ENCODE measurements at regions not wholly inside any gene's neighbourhood (a gene's known extent, or its start where the extent isn't known, plus 50 kb on each side); places are given as distances from the start of the nearest gene placed in this dataset.
"Not testable (repeated sequence)": the region's sequence is repeated elsewhere in the genome, so short reads cannot be mapped to it uniquely, and the experiment has no call there.

DNA sequence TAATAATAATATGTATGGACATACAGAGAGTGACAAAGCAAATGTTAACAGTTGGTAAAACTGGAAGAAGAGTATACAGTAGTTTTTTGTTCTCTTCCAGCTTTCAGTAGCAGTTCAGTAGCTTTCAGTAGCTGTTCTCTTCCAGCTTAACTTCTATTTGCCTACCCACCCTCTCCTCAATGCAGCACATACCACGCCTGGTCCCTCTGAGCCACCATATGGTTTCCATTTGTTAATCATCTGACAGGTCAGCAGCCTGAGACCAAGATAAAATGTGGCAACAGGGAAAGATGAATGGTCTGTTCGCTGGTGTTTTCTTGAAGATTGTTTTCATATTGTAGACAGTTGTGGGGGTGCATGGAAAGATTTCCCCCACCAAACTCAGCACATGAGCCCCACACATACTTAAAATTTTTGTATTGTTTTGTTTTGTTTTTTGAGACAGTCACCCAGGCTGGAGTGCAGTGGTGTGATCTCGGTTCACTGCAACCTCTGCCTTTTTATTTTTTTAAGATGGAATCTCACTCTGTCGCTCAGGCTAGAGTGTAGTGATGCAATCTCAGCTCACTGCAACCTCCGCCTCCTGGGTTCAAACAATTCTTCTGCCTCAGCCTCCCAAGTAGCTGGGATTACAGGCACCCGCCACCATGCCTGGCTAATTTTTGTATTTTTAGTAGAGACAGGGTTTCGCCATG is 56.8 kb downstream of the ATP6V0E2 start:
- not testable (repeated sequence) for DNase-seq

DNA sequence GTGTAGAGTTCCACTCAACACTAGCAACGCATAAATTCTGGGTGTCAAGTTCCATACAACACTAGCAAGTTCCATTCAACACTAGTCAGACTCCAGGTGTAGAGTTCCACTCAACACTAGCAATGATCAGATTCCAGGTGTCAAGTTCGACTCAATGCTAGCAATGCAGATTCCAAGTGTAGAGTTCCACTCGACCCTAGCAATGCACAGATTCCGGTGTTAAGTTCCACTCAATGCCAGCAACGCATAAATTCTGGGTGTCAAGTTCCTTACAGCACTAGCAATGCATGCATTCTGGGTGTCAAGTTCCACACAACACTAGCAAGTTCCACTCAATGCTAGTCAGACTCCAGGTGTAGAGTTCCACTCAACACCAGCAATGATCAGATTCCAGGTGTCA is 60.0 kb downstream of the ATP6V0E2 start:
- not testable (repeated sequence) for DNase-seq

DNA sequence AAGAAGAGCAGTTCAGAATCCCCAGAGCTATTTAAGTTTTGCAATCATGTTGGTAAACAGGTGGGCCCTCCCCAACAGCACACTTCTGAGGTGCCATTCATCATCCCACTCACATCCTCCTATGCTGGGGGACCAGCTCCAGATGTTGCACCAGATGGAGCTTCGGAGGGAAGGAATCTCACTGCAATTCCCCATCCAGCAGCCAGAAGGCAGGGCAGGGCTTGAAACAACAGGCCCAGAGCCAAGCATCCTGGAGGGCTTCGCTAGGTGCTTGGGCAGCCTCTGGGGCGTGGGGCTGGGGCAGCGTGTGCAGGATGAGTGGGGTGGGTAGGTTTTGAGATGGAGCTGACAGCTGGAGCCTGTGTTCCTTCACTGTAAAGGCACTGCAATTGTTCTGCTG is 73.6 kb downstream of the ATP6V0E2 start:
- not testable (repeated sequence) for DNase-seq

DNA sequence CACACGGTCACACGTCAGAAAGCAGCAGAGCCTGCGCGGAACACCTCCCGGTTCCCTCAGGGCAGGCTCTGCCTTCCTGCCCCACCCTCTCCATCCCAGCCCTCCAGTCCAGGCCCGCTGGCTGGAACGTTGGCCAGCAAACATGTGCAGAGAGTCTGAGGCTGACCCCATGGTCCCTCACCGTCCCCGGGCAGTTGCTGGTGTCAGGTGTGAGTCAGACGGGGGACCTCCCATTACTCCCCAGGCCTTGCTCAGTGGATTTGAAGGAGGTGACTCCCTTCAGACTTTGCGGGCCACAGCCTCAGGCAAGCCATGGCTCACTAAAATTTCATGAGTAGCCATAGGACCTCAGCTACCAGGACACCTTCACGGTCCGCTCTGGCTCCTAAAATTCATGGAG is 74.7 kb downstream of the ATP6V0E2 start:
- DNase-seq = not testable (repeated sequence)

DNA sequence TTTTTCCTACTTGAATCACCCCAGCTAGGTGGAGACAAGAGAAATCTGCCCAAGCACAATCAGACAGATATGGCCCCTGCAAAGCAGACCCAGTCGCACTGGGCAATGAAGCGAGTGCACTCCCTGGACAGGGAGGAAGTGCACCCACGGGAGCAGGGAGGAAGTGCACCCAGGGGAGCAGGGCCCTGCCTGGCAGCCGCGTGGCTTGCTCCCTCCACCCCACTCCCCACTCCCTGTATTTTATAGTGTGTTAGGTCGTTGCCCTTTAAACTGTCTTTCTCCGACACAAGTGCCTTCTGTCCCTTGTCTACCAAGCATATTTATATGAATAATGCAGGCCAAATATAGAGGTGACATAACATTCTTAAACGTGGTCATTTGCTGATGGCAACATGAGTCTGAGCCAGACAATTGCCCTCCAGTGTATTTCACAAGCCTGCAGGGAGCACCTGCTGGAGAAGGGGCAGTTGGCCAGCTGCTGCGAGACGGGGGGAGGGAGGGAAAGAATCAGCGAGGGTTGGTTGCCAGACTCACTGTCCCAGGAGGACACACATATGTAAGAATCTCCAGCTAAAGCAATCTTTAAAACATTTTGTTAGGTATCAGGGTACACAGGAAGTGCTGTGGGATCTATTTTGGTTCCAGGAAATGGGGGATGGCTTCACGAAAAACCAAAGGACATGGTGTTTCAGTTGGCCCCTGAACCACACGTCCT is 76.3 kb downstream of the ATP6V0E2 start:
- not testable (repeated sequence) for DNase-seq

DNA sequence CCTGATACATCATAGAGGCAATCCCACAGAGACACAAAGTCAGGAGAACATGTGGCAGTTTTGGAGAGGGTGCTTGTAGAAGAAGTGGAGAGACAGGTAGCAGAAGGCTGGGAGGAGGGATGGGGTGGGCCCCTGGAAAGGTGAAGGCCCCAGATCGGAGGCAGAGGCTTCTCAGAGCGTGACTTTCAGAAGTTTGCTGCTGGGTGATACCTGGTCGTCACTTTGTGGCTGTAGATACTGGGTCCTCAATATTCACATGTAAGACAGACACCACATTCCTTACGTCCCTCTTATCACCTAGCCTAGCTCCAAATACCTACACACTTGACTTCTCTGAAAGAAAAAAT is 76.8 kb downstream of the ATP6V0E2 start:
- not testable (repeated sequence) for DNase-seq

DNA sequence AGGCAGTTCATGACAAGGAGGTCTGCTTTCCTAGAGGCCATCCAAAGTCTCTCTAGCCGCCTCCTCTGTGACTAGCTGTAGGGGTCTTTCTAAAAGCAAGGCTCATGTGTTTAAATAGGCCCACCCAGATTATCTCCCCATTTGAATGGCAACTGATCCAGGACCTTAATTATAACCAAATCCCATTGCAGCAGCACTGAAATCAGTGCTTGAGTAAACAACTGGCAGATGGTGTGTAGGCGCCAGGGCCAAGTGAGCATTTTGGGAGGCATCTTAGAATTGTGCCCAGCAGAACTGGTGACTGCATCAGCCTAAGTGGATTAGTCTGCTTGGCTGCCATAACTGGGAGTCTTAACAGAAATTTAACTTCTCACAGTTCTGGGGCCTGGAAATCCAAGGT is 77.8 kb downstream of the ATP6V0E2 start:
- not testable (repeated sequence) for DNase-seq

DNA sequence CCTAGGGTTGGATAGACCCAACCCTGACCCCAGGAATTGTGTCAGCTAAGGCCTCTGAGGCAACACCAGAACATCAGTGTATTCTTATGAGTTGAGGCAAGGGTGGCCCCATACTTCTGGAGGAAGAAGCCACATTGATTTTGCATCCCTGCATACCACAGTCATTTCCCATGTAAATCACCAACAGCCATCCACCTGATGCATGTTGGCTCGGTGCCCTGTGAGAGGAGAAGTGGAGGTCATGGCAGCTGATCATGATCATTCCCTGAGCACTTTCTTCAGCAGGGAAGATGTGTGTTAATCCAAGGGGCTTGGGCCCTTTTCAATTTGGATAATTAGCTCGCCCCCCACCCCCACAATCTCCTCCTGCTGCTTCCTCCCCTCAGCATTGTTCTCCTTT is 85.1 kb downstream of the ATP6V0E2 start:
- DNase-seq = not testable (repeated sequence)

DNA sequence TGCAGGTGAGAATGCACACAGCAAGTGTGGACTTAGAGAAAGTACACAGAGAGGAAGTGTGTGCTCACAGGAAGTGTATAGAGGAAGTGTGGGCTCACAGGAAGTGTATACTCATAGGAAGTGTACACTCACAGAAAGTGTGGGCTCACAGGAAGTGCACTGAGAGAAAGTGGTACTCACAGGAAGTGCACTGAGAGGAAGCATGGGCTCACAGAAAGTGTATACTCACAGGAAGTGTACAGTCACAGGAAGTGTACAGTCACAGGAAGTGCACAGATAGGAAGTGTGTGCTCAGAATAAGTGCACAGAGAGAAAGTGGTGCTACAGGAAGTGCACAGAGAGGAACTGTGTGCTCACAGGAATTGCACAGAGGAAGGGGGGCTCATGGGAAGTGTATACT is 87.1 kb downstream of the ATP6V0E2 start:
- not testable (repeated sequence) for DNase-seq

DNA sequence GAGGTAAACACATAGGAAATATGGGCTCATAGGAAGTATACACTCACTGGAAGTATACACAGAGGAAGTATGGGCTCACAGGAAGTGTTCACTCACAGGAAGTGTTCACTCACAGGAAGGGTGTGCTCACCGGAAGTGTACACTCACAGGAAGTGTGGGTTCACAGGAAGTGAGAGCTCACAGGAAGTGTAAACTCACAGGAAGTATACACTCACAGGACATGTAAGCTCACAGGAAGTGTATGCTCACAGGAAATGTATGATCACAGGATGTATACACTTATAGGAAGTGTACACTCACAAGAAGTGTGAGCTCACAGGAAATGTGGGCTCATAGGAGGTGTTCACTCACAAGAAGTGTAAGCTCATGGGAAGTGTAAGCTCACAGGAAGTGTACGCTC is 88.1 kb downstream of the ATP6V0E2 start:
- DNase-seq = not testable (repeated sequence)

DNA sequence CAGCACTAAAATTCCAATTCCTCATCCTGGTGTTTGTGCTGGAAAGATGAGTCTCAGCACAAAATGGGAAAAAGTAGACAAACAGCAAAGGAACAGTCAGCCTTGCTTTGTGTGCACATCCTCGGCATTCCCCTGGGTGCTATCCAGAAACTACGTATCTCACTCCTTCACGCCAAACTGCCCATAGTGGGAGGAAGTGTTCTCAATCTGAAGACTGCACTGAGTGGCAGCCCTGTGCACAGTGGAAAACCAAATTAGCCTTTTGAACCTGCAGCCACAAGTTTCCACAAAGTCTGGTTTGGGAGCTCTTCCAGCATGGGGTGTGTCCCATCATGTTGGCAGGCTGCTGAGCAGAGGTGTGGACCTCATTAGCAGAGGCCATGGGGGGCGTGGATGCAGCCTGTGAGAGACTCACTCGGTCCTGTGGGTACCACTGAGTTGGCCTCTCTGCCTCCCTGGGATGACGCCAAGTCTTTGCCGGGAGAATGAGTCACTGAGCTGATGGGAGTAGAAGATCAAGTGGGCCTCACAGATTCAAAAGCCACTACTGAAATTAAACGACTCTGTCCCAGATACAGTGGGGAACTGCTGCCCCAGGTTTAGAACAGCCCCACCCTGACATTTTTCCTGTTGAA is 89.0 kb downstream of the ATP6V0E2 start:
- peak in 6 of 58 donors; percentile 16 to 31 (median 26) for DNase-seq

DNA sequence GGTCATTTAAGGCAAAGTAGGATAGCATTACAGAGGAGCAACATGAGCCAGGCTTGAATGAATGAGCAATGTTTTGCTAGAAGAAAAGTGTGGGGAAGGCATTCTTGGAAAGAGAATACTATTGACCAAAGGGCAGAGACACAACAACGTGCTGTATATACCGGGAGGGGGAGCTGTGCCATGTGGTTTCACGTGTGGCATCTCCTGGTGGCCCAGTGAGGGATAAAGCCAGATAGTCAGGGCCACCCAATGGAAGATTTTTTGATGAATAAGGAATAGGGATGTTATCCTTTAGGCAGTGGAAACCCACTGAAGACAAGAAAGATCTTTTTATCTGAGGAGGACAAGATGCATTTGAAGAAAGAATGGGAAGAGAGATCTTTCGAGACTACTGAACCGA is 90.2 kb downstream of the ATP6V0E2 start:
- not testable (repeated sequence) for DNase-seq

DNA sequence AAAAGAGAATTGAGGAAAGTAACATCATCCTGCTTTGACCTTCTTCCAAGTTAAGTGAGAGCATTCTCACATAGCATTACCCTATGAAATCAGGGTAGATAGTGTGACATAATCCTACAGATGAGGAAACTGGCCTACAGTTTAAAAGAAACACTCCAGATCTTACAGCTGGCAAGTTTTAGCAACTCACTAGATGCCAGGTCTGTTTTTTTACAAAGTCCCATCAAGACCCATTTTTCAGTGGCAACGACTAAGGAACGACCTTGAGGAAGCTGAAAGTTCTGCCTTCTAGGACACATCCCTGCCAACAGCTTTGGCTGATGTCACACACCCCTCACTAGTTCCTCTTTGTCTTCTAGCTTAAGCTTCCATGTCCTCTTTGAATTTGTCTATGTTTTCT is 92.7 kb downstream of the ATP6V0E2 start:
- DNase-seq = not testable (repeated sequence)

DNA sequence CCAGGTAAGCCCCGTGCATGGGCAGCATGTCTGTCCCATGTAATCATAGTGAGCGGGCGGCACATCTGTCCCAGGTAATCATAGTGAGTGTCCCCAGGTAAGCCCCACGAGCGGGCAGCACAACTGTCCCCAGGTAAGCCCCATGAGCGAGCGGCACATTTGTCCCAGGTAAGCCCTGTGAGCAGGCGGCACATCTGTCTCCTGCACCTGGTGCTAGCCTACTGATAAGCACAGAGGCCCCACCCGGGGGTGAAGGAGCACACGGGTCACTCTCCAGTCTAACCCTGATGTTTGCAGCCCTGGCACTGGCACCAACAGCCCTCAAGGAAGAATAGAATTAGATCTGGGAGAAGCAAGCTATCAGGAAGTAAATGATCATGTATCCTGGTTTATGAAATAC is 99.2 kb downstream of the ATP6V0E2 start:
- DNase-seq = not testable (repeated sequence)

DNA sequence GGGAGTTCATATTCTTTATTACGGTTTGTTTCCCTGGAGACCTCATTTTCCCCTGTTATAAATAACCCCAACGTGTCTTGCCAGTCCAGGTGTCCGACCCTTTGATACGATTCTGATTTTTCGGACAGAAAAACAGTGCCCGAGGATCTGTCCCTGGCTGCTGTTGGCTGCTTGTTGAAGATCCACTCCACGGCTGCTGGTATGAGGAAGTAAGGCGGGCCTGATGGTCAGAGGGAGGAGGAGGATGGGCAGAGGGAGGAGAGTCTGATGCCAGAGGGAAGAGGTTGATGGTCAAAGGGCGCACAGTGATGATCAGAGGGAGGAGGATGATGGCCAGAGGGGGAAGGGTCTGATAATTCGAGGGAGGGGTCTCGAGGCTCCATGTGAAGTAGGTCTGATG is 99.9 kb downstream of the ATP6V0E2 start:
- DNase-seq = not testable (repeated sequence)

DNA sequence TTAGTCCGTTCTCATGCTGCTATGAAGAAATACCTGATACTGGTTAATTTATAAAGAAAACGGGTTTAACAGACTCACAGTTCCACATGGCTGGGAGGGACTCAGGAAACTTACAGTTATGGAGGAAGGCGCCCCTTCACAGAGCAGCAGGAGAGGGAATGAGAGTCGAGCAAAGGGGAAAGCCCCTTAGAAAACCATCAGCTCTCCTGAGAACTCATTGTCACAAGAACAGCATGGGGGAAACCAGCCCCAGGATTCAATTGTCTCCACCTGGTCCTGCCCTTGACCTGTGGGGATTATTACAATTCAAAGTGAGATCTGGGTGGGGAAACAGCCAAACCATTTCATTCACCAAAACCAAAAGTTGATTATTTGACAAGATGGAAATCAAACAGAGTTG is 101.8 kb downstream of the ATP6V0E2 start:
- DNase-seq = not testable (repeated sequence)

DNA sequence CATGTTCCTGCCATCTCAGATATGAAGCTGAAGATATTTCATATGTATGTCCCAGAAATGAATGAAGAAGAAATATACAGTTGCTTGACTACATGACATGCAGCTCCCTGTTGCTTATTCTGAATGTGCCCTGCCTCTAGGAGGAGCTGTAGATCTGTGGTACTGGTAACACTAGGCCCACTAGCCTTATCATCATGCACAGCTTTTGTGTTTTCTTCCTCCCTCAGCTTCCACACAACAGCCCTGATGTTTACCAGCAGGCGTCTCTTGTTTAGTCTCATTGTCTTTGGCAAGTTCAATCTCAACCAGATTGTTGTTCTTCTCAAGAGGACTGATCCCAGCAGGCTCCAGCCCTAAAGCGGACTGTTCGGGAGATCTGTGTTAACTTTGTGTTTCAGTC is 104.8 kb downstream of the ATP6V0E2 start:
- DNase-seq = not testable (repeated sequence)

DNA sequence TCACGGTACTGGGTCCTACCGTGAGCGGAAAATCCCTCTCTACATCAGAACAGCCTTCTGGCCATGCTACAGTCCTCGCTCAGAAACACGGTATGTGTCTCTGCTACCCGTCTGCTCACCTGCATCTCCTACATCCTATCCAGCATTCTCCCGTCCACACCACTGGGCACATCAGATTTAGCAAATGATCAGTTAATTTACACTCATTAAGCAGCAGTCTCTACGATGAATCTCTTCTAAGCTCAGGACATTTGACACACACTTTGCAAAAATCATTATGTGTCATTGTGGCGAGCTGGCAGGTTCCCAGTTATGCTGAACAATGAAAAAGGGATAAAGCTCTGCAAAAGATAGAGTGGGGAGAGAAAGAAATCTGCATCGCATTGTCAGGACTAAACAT is 105.2 kb downstream of the ATP6V0E2 start:
- not testable (repeated sequence) for DNase-seq

DNA sequence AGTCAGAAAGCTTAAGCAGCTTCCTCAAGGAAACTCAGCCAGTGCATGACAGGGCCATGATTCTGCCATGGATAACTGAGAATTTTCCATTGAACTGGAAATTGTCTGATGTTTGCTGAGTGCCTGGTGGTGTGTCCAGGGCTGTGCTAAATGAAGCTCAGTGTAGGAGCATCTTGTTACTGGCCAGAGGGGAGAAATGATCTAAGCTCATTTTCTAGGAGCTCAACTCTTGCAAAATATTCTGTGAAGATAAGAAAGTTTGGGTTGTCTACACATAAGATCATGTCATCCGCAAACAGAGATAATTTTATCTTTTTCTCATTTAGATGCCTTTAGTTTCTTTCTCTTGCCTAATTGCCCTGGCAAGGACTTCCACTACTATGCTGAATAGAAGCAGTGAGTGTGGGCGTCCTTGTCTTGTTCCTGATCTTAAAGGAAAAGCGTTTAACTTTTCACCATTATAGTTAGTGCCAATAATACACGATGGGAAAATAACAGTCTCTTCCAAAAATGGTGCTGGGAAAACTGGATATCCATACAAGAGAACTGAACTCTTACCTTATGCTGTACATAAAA is 108.9 kb downstream of the ATP6V0E2 start:
- DNase-seq = peak in 1 of 58 donors; percentile 6

DNA sequence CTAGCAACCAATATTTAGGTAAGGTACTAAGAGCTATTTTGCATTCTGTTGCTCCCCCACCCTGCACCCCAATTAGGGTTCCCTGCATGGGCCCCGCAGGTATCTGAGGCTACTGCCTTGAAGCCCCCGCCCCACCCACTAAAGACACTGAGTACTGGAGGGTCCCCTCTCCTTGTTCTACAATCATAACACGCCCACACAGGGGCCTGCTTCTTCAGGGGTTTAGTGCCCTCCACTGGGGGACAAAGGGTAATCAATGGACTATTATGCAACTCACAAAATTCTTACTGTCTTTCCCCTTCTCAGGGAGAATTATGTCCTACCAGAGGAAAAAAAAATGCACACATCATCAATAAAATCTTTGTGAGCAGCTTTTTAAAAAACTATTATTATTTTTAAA is 113.1 kb downstream of the ATP6V0E2 start:
- not testable (repeated sequence) for DNase-seq

DNA sequence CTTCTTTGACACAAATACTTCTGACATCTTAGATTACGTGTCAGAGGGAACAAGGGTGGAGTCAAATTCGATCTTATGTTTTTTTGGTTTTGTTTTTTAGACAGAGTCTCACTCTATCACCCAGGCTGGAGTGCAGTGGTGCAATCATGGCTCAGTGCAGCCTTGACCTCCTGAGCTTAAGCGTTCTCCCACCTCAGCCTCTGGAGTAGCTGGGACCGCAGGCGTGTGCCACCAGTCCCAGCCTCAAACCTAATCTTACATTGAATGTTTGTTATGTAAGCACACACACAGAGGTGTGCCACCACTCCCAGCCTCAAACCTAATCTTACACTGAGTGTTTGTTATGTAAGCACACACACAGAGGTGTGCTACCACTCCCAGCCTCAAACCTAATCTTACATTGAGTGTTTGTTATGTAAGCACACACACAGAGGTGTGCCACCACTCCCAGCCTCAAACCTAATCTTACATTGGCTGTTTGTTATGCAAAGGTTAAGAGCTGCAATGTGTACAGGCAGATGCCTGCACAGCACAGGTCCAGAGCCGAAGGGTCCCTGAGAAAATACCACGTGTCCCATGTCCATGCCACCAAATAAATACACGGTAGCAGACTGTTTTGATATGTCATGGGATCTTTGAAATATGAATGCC is 118.0 kb downstream of the ATP6V0E2 start:
- not testable (repeated sequence) for DNase-seq

DNA sequence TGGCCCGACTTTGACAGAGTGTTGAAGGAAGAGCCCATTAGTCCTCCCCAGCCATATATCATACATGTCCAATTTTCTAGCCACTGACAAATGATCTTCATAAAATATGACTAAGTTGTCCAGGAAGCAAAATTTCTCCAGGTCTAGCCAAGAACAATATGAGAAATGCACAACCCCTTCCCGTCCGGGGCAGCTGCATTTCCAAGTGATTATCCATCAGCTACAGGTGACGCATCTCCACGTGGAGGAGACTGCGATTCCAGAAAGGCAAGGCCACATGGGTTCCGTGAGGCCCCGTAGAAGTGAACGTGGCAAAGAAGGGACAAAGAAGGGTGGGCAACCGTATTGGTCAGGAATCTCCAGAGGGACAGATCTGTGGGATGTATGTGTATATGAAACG is 118.6 kb downstream of the ATP6V0E2 start:
- not testable (repeated sequence) for DNase-seq

Data from anterior cingulate cortex (tissue), 58 donors.